ENCODE measurements at regions not wholly inside any gene's neighbourhood (a gene's known extent, or its start where the extent isn't known, plus 50 kb on each side); places are given as distances from the start of the nearest gene placed in this dataset.

DNA sequence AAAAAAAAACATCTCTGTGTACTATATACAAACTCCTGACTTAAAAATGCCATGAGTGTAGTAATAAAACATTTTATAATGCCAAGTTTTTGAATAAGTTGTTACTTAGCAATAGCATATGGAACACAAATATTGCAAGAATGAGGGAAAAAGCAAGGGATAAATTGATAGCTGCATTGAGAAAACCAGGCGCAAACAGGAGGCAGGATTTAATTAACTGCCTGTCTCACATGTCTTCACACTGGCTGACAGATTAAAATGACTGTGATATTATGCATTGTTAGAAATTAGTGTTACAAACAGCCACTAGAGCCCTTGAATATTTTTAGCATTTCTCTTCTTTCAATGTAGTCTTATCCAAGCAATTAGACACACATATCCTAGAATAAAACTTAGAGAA is 1817.5 kb upstream of the NUDT12 start:
- Histone ChIP-seq H3K4me3 (no peak overlapping the region), H3K36me3 (no peaks in the 10 kb centered on the region), H4K20me1 (no peaks in the 10 kb centered on the region), H3K27me3 (no peaks in the 10 kb centered on the region), H3K4me2 (no peak overlapping the region), H3K4me1 (no peaks in the 10 kb centered on the region), H3K27ac (no peak overlapping the region), H3K9ac (no peak overlapping the region), H3K9me3 (no peaks in the 10 kb centered on the region)
- no peak for TF ChIP-seq Cebpa-rat (IDR thresholded peaks at IDR 0.05)

GRCh38 chr5:105371169-105371568 is 1808.6 kb upstream of the NUDT12 start:
- H3K27ac ChIP-seq: no peak overlapping the region
- H3K36me3 ChIP-seq: no peaks in the 10 kb centered on the region
- H3K4me1 ChIP-seq: no peaks in the 10 kb centered on the region
- no peaks in the 10 kb centered on the region for H3K27me3 ChIP-seq
- H4K20me1 ChIP-seq: no peaks in the 10 kb centered on the region
- H3K4me3 ChIP-seq: no peak overlapping the region
- H3K9me3 ChIP-seq: no peaks in the 10 kb centered on the region
- TF ChIP-seq Cebpa-rat (IDR thresholded peaks at IDR 0.05): no peak
- no peak overlapping the region for H3K9ac ChIP-seq
- no peak overlapping the region for H3K4me2 ChIP-seq

- Histone ChIP-seq H3K4me2 (no peak overlapping the region), H3K9me3 (no peaks in the 10 kb centered on the region), H3K27ac (no peak overlapping the region), H3K4me1 (no peaks in the 10 kb centered on the region), H4K20me1 (no peaks in the 10 kb centered on the region), H3K27me3 (no peaks in the 10 kb centered on the region), H3K4me3 (no peak overlapping the region), H3K36me3 (no peaks in the 10 kb centered on the region), H3K9ac (no peak overlapping the region)
- TF ChIP-seq Cebpa-rat (IDR thresholded peaks at IDR 0.05): no peak
These were observed 1788.0 kb upstream of the NUDT12 start for GRCh38 chr5:105350486-105351140.

DNA sequence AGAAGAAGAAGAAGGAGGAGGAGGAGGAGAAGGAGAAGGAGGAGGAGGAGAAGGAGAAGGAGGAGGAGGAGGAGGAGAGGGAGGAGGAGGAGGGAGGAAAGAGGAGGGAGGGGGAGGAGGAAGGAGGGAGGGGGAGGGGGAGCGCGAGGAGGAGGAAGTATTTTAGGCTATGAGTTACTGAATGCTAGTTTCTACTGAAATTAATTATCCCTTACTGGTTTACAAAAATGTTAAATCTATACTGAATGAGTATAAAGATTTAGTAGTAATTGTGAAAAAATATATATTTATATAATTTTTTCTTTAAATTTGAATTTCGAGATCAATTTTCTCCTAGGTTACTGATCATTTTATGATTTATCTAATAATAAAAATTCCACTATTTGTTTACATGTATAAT is 1769.0 kb upstream of the NUDT12 start:
- H3K27me3 ChIP-seq: no peaks in the 10 kb centered on the region
- H3K9ac ChIP-seq: no peak overlapping the region
- no peak overlapping the region for H3K27ac ChIP-seq
- no peaks in the 10 kb centered on the region for H3K9me3 ChIP-seq
- H3K4me1 ChIP-seq: no peaks in the 10 kb centered on the region
- H3K4me2 ChIP-seq: no peak overlapping the region
- no peak for TF ChIP-seq Cebpa-rat (IDR thresholded peaks at IDR 0.05)
- no peaks in the 10 kb centered on the region for H4K20me1 ChIP-seq
- no peak overlapping the region for H3K4me3 ChIP-seq
- H3K36me3 ChIP-seq: no peaks in the 10 kb centered on the region

DNA sequence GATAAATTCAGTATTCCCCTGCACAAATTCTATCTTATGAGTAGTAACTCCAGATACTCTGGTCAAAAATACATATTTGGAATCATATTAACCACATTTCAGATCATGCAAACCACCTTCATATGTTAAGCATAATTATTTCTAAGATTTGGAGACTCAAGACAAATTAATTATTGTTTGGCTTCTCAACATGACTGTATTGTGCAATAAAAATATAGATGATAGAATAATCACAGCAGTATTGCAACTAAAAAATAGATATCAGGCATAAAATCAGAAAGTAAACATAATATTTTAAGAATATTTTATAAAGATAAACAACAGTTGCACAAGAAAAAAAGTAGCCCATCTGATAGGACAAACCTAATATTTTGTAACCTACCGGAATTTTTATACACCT is 1767.6 kb upstream of the NUDT12 start:
- no peak overlapping the region for H3K4me2 ChIP-seq
- H3K9ac ChIP-seq: no peak overlapping the region
- no peak overlapping the region for H3K4me3 ChIP-seq
- TF ChIP-seq Cebpa-rat (IDR thresholded peaks at IDR 0.05): no peak
- no peaks in the 10 kb centered on the region for H3K4me1 ChIP-seq
- H3K9me3 ChIP-seq: no peaks in the 10 kb centered on the region
- H3K27me3 ChIP-seq: no peaks in the 10 kb centered on the region
- H4K20me1 ChIP-seq: no peaks in the 10 kb centered on the region
- no peaks in the 10 kb centered on the region for H3K36me3 ChIP-seq
- no peak overlapping the region for H3K27ac ChIP-seq

DNA sequence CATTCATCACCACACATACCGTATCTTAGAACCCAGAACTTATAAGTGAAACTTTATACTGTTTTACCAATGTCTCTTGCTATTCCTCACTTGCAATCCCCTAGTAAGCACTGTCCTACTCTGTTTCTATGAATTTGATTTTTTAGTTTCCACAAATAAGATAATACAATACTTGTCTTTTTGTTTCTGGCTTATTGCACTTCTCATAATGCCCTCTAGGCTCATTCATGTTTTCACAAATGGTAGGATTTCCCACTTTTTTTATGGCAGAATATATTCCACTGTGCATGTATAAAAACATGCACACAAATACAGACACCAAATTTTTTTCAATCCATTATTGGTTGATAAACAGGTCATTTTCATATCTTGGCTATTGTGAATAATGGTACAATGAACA is 1742.3 kb upstream of the NUDT12 start:
- Histone ChIP-seq H4K20me1 (no peaks in the 10 kb centered on the region), H3K9ac (no peak overlapping the region), H3K27ac (no peak overlapping the region), H3K36me3 (no peaks in the 10 kb centered on the region), H3K9me3 (no peaks in the 10 kb centered on the region), H3K4me3 (no peak overlapping the region), H3K4me1 (no peaks in the 10 kb centered on the region), H3K4me2 (no peak overlapping the region), H3K27me3 (no peaks in the 10 kb centered on the region)
- no peak for TF ChIP-seq Cebpa-rat (IDR thresholded peaks at IDR 0.05)

DNA sequence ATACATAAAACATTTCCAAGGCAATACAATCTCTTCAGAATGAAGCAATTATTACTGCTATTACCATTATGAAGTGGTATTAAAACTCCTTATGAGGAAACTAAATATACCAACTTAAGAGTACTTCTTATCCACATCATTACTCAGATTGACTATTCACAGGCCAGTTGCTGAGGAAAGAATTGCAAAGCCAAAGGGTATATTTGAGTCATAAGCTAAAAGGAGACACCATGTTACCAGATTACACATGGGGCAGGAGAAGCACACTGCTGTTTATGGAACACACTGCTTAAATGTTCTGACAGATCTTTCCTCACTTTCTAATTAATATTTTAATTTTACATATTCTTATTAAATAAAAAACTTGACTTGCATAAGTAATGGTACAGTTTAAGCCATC is 1726.4 kb upstream of the NUDT12 start:
- no peaks in the 10 kb centered on the region for H3K27me3 ChIP-seq

DNA sequence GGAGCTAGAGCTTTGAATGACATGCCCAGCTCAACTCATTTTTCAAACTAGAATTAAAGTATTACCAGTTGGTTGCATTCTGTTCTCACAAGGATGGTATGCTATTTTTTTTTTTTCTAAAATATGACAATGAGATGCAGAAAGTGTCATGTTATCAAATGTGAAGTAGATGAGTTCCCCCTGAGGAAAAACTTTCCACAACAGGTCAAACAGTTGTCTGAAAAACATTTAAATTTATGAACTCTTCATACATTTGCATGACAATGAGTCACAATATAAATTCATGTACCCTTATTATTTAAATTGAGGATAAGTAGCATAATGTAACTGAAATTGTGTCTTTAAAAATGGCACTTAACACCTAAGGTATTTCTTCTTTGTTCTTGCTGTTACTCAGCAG is 1720.5 kb upstream of the NUDT12 start:
- H3K4me2 ChIP-seq: no peak overlapping the region
- no peaks in the 10 kb centered on the region for H3K4me1 ChIP-seq
- H3K36me3 ChIP-seq: no peaks in the 10 kb centered on the region
- no peaks in the 10 kb centered on the region for H3K27me3 ChIP-seq
- H3K9ac ChIP-seq: no peak overlapping the region
- H3K27ac ChIP-seq: no peak overlapping the region
- H4K20me1 ChIP-seq: no peaks in the 10 kb centered on the region
- H3K9me3 ChIP-seq: no peaks in the 10 kb centered on the region
- no peak for TF ChIP-seq Cebpa-rat (IDR thresholded peaks at IDR 0.05)
- no peak overlapping the region for H3K4me3 ChIP-seq

More for the DNA sequence above, 1726.4 kb upstream of the NUDT12 start:
- H4K20me1 ChIP-seq: no peaks in the 10 kb centered on the region
- H3K36me3 ChIP-seq: no peaks in the 10 kb centered on the region
- H3K9ac ChIP-seq: no peak overlapping the region
- H3K27ac ChIP-seq: no peak overlapping the region
- H3K4me2 ChIP-seq: no peak overlapping the region
- H3K9me3 ChIP-seq: no peaks in the 10 kb centered on the region
- no peaks in the 10 kb centered on the region for H3K4me1 ChIP-seq
- H3K4me3 ChIP-seq: no peak overlapping the region
- no peak for TF ChIP-seq Cebpa-rat (IDR thresholded peaks at IDR 0.05)

GRCh38 chr5:105274079-105274478 is 1711.5 kb upstream of the NUDT12 start:
- H3K4me1 ChIP-seq: no peaks in the 10 kb centered on the region
- no peak overlapping the region for H3K27ac ChIP-seq
- H3K4me2 ChIP-seq: no peak overlapping the region
- H3K36me3 ChIP-seq: no peaks in the 10 kb centered on the region
- H3K9me3 ChIP-seq: no peaks in the 10 kb centered on the region
- no peak overlapping the region for H3K9ac ChIP-seq
- H3K4me3 ChIP-seq: no peak overlapping the region
- no peaks in the 10 kb centered on the region for H4K20me1 ChIP-seq
- no peaks in the 10 kb centered on the region for H3K27me3 ChIP-seq
- no peak for TF ChIP-seq Cebpa-rat (IDR thresholded peaks at IDR 0.05)

DNA sequence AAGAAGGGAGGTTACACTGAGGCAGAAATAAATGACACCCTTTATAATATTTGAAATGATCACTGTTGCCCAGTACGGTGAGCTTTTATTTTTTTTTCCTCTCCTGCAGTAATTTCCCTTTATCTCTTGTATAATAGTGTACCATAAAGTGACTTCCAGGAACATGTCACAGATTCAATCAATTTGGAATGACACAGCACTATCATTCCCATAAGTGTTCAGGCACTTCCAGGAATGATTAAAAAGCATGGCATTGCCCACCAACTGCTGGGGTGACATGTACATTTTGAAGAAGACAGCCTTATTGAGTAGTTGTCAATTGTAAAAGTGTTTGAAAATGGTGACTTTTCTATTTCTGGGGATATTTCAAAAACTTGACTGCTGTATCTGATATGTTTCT is 1700.9 kb upstream of the NUDT12 start:
- no peaks in the 10 kb centered on the region for H3K27me3 ChIP-seq
- H3K9ac ChIP-seq: no peak overlapping the region
- no peak for TF ChIP-seq Cebpa-rat (IDR thresholded peaks at IDR 0.05)
- H3K27ac ChIP-seq: no peak overlapping the region
- H4K20me1 ChIP-seq: no peaks in the 10 kb centered on the region
- H3K4me2 ChIP-seq: no peak overlapping the region
- peaks cover 18% of the 10 kb centered on the region for H3K4me1 ChIP-seq
- H3K9me3 ChIP-seq: no peaks in the 10 kb centered on the region
- H3K36me3 ChIP-seq: no peaks in the 10 kb centered on the region
- H3K4me3 ChIP-seq: no peak overlapping the region
